ENCODE measurements at regions not wholly inside any gene's neighbourhood (a gene's known extent, or its start where the extent isn't known, plus 50 kb on each side); places are given as distances from the start of the nearest gene placed in this dataset.

DNA sequence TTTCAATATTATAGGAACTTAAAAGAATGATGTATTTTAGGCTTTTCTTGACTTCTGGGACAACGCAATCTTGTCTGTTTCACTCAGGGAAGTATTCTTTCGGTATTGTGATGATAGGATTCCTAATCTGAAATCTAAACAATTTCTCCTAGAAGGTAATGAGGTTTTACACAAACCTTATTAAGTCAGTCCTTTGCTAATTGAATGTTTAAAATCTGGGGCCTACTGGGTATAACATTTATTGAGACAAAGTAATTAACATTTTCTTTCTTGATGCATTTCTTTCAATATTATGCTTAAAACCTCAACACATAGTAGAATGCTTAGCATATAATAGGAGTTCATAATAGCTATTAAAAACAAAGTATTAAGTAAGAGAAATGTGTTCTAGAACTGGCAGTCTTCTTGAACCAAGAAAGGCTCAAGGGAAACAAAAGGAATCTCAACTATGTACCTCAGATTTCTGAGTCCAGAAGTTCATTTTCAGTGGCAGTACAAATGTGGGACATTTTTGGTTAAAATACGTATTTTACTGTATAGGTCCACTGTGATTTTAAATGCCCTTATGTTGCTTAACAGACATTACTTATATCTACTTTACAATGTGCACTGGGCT, 121.4 kb upstream of the BMP2 start:
- no peaks in the 10 kb centered on the region for H3K36me3 ChIP-seq (replicated peaks; ENCODE audit: low read depth, low read length)
- H4K20me1 ChIP-seq (ENCODE audit: insufficient read depth, low read length): no peaks in the 10 kb centered on the region
- H3K9me3 ChIP-seq (ENCODE audit: insufficient read depth, low read length): no peaks in the 10 kb centered on the region
- TF ChIP-seq CTCF (IDR thresholded peaks at IDR 0.05; ENCODE audit: low read depth, low read length) (no peak), EZH2phosphoT487 (IDR thresholded peaks at IDR 0.05; ENCODE audit: low read depth) (no peak)
- H3K4me2 ChIP-seq (ENCODE audit: low read length): no peak overlapping the region
- no peaks in the 10 kb centered on the region for H3K79me2 ChIP-seq (ENCODE audit: low read length)
- H3K9ac ChIP-seq (ENCODE audit: low read length): no peak overlapping the region
- H3K4me1 ChIP-seq (ENCODE audit: low read length): no peaks in the 10 kb centered on the region
- H3K27ac ChIP-seq (ENCODE audit: low read length): no peak overlapping the region
- H3K27me3 ChIP-seq (ENCODE audit: low read depth, low read length): no peaks in the 10 kb centered on the region
- H2AFZ ChIP-seq (ENCODE audit: low read depth, low read length): no peak overlapping the region
- H3K4me3 ChIP-seq (ENCODE audit: low read length): no peak overlapping the region

GRCh38 chr20:6644813-6645628, 122.5 kb upstream of the BMP2 start:
- no peaks in the 10 kb centered on the region for H3K79me2 ChIP-seq (ENCODE audit: low read length)

DNA sequence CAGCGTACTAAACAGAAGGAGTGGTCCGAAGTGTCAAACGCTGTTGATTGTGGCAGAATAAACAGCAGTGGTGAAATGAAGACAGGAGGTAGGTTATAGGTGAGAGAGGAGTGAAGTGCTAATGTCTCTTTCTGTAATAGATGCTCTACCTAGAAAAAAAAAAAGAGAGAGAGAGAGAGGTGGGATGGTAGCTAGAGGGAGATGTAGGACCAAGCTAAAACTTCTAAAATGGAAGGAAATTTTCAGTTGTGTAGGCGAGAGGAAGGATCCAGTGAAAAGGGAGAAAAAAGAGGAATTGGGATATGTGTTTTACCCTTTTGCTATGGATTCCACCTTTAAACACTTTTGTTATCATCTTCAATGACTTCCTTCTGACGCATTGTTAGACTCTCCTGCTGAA, 126.5 kb upstream of the BMP2 start:
- H3K4me2 ChIP-seq (ENCODE audit: low read length): no peak overlapping the region
- no peaks in the 10 kb centered on the region for H3K36me3 ChIP-seq (replicated peaks; ENCODE audit: low read depth, low read length)
- no peaks in the 10 kb centered on the region for H3K4me1 ChIP-seq (ENCODE audit: low read length)
- no peaks in the 10 kb centered on the region for H4K20me1 ChIP-seq (ENCODE audit: insufficient read depth, low read length)
- no peak overlapping the region for H3K9ac ChIP-seq (ENCODE audit: low read length)
- no peak overlapping the region for H2AFZ ChIP-seq (ENCODE audit: low read depth, low read length)
- H3K27ac ChIP-seq (ENCODE audit: low read length): no peak overlapping the region
- TF ChIP-seq EZH2phosphoT487 (IDR thresholded peaks at IDR 0.05; ENCODE audit: low read depth): no peak
- TF ChIP-seq CTCF (IDR thresholded peaks at IDR 0.05; ENCODE audit: low read depth, low read length): no peak
- H3K79me2 ChIP-seq (ENCODE audit: low read length): no peaks in the 10 kb centered on the region
- no peaks in the 10 kb centered on the region for H3K27me3 ChIP-seq (ENCODE audit: low read depth, low read length)
- H3K9me3 ChIP-seq (ENCODE audit: insufficient read depth, low read length): no peaks in the 10 kb centered on the region
- no peak overlapping the region for H3K4me3 ChIP-seq (ENCODE audit: low read length)

More at GRCh38 chr20:6644813-6645628, 122.5 kb upstream of the BMP2 start:
- no peaks in the 10 kb centered on the region for H3K36me3 ChIP-seq (replicated peaks; ENCODE audit: low read depth, low read length)
- H3K4me3 ChIP-seq (ENCODE audit: low read length): no peak overlapping the region
- no peak overlapping the region for H3K27ac ChIP-seq (ENCODE audit: low read length)
- H3K4me1 ChIP-seq (ENCODE audit: low read length): no peaks in the 10 kb centered on the region
- no peak for TF ChIP-seq EZH2phosphoT487 (IDR thresholded peaks at IDR 0.05; ENCODE audit: low read depth)
- TF ChIP-seq CTCF (IDR thresholded peaks at IDR 0.05; ENCODE audit: low read depth, low read length): no peak
- H3K27me3 ChIP-seq (ENCODE audit: low read depth, low read length): no peaks in the 10 kb centered on the region
- H3K4me2 ChIP-seq (ENCODE audit: low read length): no peak overlapping the region
- no peak overlapping the region for H2AFZ ChIP-seq (ENCODE audit: low read depth, low read length)
- H4K20me1 ChIP-seq (ENCODE audit: insufficient read depth, low read length): no peaks in the 10 kb centered on the region
- H3K9ac ChIP-seq (ENCODE audit: low read length): no peak overlapping the region
- no peaks in the 10 kb centered on the region for H3K9me3 ChIP-seq (ENCODE audit: insufficient read depth, low read length)

GRCh38 chr20:6637160-6637579, 130.3 kb upstream of the BMP2 start:
- H3K9ac ChIP-seq (ENCODE audit: low read length): no peak overlapping the region
- H3K4me3 ChIP-seq (ENCODE audit: low read length): no peak overlapping the region
- H3K9me3 ChIP-seq (ENCODE audit: insufficient read depth, low read length): no peaks in the 10 kb centered on the region
- H3K4me2 ChIP-seq (ENCODE audit: low read length): no peak overlapping the region
- H4K20me1 ChIP-seq (ENCODE audit: insufficient read depth, low read length): no peaks in the 10 kb centered on the region
- no peaks in the 10 kb centered on the region for H3K4me1 ChIP-seq (ENCODE audit: low read length)
- 0 out of 2 replicates have a peak, but pooled peaks cover 5% of the 10 kb centered on the region for H3K27me3 ChIP-seq (ENCODE audit: low read depth, low read length)
- H2AFZ ChIP-seq (ENCODE audit: low read depth, low read length): no peak overlapping the region
- H3K27ac ChIP-seq (ENCODE audit: low read length): no peak overlapping the region
- TF ChIP-seq CTCF (IDR thresholded peaks at IDR 0.05; ENCODE audit: low read depth, low read length) (no peak), EZH2phosphoT487 (IDR thresholded peaks at IDR 0.05; ENCODE audit: low read depth) (no peak)
- no peaks in the 10 kb centered on the region for H3K79me2 ChIP-seq (ENCODE audit: low read length)
- H3K36me3 ChIP-seq (replicated peaks; ENCODE audit: low read depth, low read length): no peaks in the 10 kb centered on the region
